ENCODE measurements at regions not wholly inside any gene's neighbourhood (a gene's known extent, or its start where the extent isn't known, plus 50 kb on each side); places are given as distances from the start of the nearest gene placed in this dataset.

GRCh38 chr2:156191527-156191926 lies 141.0 kb downstream of the NR4A2 start:
- intact Hi-C loops (cut with micrococcal nuclease) = no loop called here

GRCh38 chr2:156190517-156190916 lies 142.0 kb downstream of the NR4A2 start:
- no peak overlapping the region for H3K27ac Mint-ChIP-seq (ENCODE audit: low read depth, unreplicated experiment)
- no TSS peak for BruUV-seq (replicated peaks)
- DNase-seq (ENCODE audit: unreplicated experiment) = no peak
- intact Hi-C loops (cut with micrococcal nuclease) = no loop called here
- TF ChIP-seq CTCF (IDR thresholded peaks at IDR 0.05; ENCODE audit: unreplicated experiment) = no peak
- H3K4me3 Mint-ChIP-seq (ENCODE audit: unreplicated experiment) = no peak overlapping the region
- no peaks in the 10 kb centered on the region for H3K27me3 Mint-ChIP-seq (ENCODE audit: insufficient read depth, unreplicated experiment)
- no peaks in the 10 kb centered on the region for H3K9me3 Mint-ChIP-seq (ENCODE audit: unreplicated experiment)
- POLR2A ChIA-PET = no interaction called here
- H3K4me1 Mint-ChIP-seq (ENCODE audit: insufficient read depth, unreplicated experiment) = peaks cover 10% of the 10 kb centered on the region
- CTCF ChIA-PET = interaction anchor here (0.7 kb wide), 1 partner anchor 701 kb away, joined by 3 read pairs; no protein-coding TSS in a partner anchor
- no peaks in the 10 kb centered on the region for H3K36me3 Mint-ChIP-seq (ENCODE audit: insufficient read depth, unreplicated experiment)

More at GRCh38 chr2:156191527-156191926, 141.0 kb downstream of the NR4A2 start:
- no peaks in the 10 kb centered on the region for H3K27me3 Mint-ChIP-seq (ENCODE audit: insufficient read depth, unreplicated experiment)
- no peak overlapping the region for H3K4me3 Mint-ChIP-seq (ENCODE audit: unreplicated experiment)
- H3K36me3 Mint-ChIP-seq (ENCODE audit: insufficient read depth, unreplicated experiment) = no peaks in the 10 kb centered on the region
- TF ChIP-seq CTCF (IDR thresholded peaks at IDR 0.05; ENCODE audit: unreplicated experiment) = no peak
- no peak overlapping the region for H3K27ac Mint-ChIP-seq (ENCODE audit: low read depth, unreplicated experiment)
- peaks cover 10% of the 10 kb centered on the region for H3K4me1 Mint-ChIP-seq (ENCODE audit: insufficient read depth, unreplicated experiment)
- H3K9me3 Mint-ChIP-seq (ENCODE audit: unreplicated experiment) = no peaks in the 10 kb centered on the region
- DNase-seq (ENCODE audit: unreplicated experiment) = peak; percentile 92
- POLR2A ChIA-PET = no interaction called here
- CTCF ChIA-PET = interaction anchor here (1.1 kb wide), 1 partner anchor 118 kb away, joined by 3 read pairs; no protein-coding TSS in a partner anchor
- no TSS peak for BruUV-seq (replicated peaks)

- no peak overlapping the region for H3K4me3 Mint-ChIP-seq (ENCODE audit: unreplicated experiment)
- DNase-seq (ENCODE audit: unreplicated experiment) = no peak
- CTCF ChIA-PET = interaction anchor here (0.7 to 1.4 kb wide), 5 partner anchors 11 to 702 kb away, joined by 3 to 4 read pairs (median 3); no protein-coding TSS in a partner anchor
- no peak for TF ChIP-seq CTCF (IDR thresholded peaks at IDR 0.05; ENCODE audit: unreplicated experiment)
- intact Hi-C loops (cut with micrococcal nuclease) = no loop called here
- H3K9me3 Mint-ChIP-seq (ENCODE audit: unreplicated experiment) = no peaks in the 10 kb centered on the region
- no peak overlapping the region for H3K27ac Mint-ChIP-seq (ENCODE audit: low read depth, unreplicated experiment)
- H3K4me1 Mint-ChIP-seq (ENCODE audit: insufficient read depth, unreplicated experiment) = peaks cover 10% of the 10 kb centered on the region
- no TSS peak for BruUV-seq (replicated peaks)
- POLR2A ChIA-PET = no interaction called here
- H3K27me3 Mint-ChIP-seq (ENCODE audit: insufficient read depth, unreplicated experiment) = no peaks in the 10 kb centered on the region
- H3K36me3 Mint-ChIP-seq (ENCODE audit: insufficient read depth, unreplicated experiment) = no peaks in the 10 kb centered on the region
These were observed 142.9 kb downstream of the NR4A2 start for GRCh38 chr2:156189584-156189983.

- Mint-ChIP-seq H3K4me1 (ENCODE audit: insufficient read depth, unreplicated experiment) (peaks cover 10% of the 10 kb centered on the region), H3K9me3 (ENCODE audit: unreplicated experiment) (no peaks in the 10 kb centered on the region), H3K27me3 (ENCODE audit: insufficient read depth, unreplicated experiment) (no peaks in the 10 kb centered on the region), H3K27ac (ENCODE audit: low read depth, unreplicated experiment) (no peak overlapping the region), H3K36me3 (ENCODE audit: insufficient read depth, unreplicated experiment) (no peaks in the 10 kb centered on the region), H3K4me3 (ENCODE audit: unreplicated experiment) (no peak overlapping the region)
- DNase-seq (ENCODE audit: unreplicated experiment) = no peak
- POLR2A ChIA-PET = no interaction called here
- CTCF ChIA-PET = interaction anchor here (0.7 to 1.4 kb wide), 4 partner anchors 11 to 455 kb away, joined by 3 to 4 read pairs (median 3); no protein-coding TSS in a partner anchor
- no TSS peak for BruUV-seq (replicated peaks)
- no peak for TF ChIP-seq CTCF (IDR thresholded peaks at IDR 0.05; ENCODE audit: unreplicated experiment)
- intact Hi-C loops (cut with micrococcal nuclease) = no loop called here
These were observed 143.4 kb downstream of the NR4A2 start for GRCh38 chr2:156189143-156189542.

Measured in MCF 10A (cell line).